Stomach (tissue), 4 donors: ENCODE measurements at regions not wholly inside any gene's neighbourhood (a gene's known extent, or its start where the extent isn't known, plus 50 kb on each side); places are given as distances from the start of the nearest gene placed in this dataset.

ENCODE experiments used
- EP300 ChIP-seq: sonication (generic); formaldehyde crosslinking; IDR thresholded peaks from one replicate; pipeline ENCODE4 v1.6.1; 2017; ENCODE audit warnings: antibody characterized with exemption
- TF ChIP-seq, protein P1 (sequence below), 7 experiments: fragments of 450-650 bp in 4 of 7; fragments of 200-600 bp in 3 of 7; sonication (generic) in 3 of 7; IDR thresholded peaks; one replicate each; pipeline ENCODE4 v1.5.1; 2016 to 2019; ENCODE audit warnings: antibody characterized with exemption in 7 of 7, control low read depth in 2 of 7, mild to moderate bottlenecking in 1 of 7

DNA sequence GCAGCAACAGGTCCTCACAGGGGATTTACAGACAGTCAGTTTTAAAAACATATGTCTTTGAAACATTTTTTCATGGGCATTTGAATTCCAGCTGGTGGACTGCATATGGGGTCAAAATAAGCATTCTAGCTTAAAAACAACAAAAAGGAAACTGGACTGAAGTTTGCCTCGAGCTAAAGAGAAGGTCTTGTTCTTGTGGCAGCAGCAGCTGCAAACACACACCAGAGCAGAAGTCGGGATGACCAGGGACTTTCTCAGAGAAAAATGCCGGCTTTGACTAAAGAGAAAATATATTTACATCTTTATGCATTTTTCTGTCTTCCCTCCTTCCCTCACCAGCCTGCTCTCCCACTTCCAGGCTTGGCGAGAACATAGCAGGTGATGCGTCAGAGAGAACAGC, 361.4 kb downstream of the CXCL12 start:
- TF ChIP-seq, protein P1, sequence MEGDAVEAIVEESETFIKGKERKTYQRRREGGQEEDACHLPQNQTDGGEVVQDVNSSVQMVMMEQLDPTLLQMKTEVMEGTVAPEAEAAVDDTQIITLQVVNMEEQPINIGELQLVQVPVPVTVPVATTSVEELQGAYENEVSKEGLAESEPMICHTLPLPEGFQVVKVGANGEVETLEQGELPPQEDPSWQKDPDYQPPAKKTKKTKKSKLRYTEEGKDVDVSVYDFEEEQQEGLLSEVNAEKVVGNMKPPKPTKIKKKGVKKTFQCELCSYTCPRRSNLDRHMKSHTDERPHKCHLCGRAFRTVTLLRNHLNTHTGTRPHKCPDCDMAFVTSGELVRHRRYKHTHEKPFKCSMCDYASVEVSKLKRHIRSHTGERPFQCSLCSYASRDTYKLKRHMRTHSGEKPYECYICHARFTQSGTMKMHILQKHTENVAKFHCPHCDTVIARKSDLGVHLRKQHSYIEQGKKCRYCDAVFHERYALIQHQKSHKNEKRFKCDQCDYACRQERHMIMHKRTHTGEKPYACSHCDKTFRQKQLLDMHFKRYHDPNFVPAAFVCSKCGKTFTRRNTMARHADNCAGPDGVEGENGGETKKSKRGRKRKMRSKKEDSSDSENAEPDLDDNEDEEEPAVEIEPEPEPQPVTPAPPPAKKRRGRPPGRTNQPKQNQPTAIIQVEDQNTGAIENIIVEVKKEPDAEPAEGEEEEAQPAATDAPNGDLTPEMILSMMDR (IDR thresholded peaks at IDR 0.05) = no peak
- no peak for TF ChIP-seq EP300
